Smooth muscle cell (in vitro differentiated cells): ENCODE measurements at regions not wholly inside any gene's neighbourhood (a gene's known extent, or its start where the extent isn't known, plus 50 kb on each side); places are given as distances from the start of the nearest gene placed in this dataset.

Experiments used
- DNase-seq: peaks from one replicate; lab custom pipeline; 2025; ENCODE audit not compliant: unreplicated experiment; lab: John Stamatoyannopoulos, UW
- H2AFZ ChIP-seq: fragments of 200-600 bp; sonication (generic); 2 replicates; pipeline ENCODE4 v1.6.0; 2016; ENCODE audit warnings: antibody characterized with exemption, low read depth, mild to moderate bottlenecking
- H3F3A ChIP-seq: fragments of 200-600 bp; sonication (generic); 2 replicates; pipeline ENCODE4 v1.6.0; 2017; ENCODE audit warnings: antibody characterized with exemption, low read depth
- H3K27ac ChIP-seq: fragments of 200-600 bp; sonication (generic); 2 replicates; pipeline ENCODE4 v1.5.1; 2016; ENCODE audit warnings: low read depth, mild to moderate bottlenecking
- H3K27me3 ChIP-seq: fragments of 200-600 bp; sonication (generic); 2 replicates; pipeline ENCODE4 v1.6.1; 2016; ENCODE audit warnings: low read depth, mild to moderate bottlenecking
- H3K36me3 ChIP-seq: fragments of 200-600 bp; sonication (generic); 2 replicates; pipeline ENCODE4 v1.5.1; 2016; ENCODE audit warnings: low read depth
- H3K4me1 ChIP-seq: fragments of 200-600 bp; sonication (generic); 2 replicates; pipeline ENCODE4 v1.5.1; 2016; ENCODE audit warnings: low read depth
- H3K4me2 ChIP-seq: fragments of 200-600 bp; sonication (generic); 2 replicates; pipeline ENCODE4 v1.6.0; 2016; ENCODE audit warnings: mild to moderate bottlenecking
- H3K4me3 ChIP-seq: fragments of 200-600 bp; sonication (generic); 2 replicates; pipeline ENCODE4 v1.5.1; 2016; ENCODE audit warnings: mild to moderate bottlenecking
- H3K79me2 ChIP-seq: fragments of 200-600 bp; sonication (generic); 2 replicates; pipeline ENCODE4 v1.6.0; 2016; ENCODE audit warnings: low read depth, mild to moderate bottlenecking
- H3K9ac ChIP-seq: fragments of 200-600 bp; sonication (generic); 2 replicates; pipeline ENCODE4 v1.6.0; 2016; ENCODE audit warnings: low read depth
- H3K9me3 ChIP-seq: fragments of 200-600 bp; sonication (generic); replicated peaks from 2 replicates; pipeline ENCODE4 v1.5.1; 2016; ENCODE audit warnings: low read depth
- H4K20me1 ChIP-seq: fragments of 200-600 bp; sonication (generic); 2 replicates; pipeline ENCODE4 v1.6.0; 2016; ENCODE audit warnings: low read depth
- WGBS: methylation state at CpG from one replicate; pipeline ENCODE4 v1.1.7; 2016; ENCODE audit warnings: low lambda C conversion rate; 5-methylcytosine and 5-hydroxymethylcytosine counted together
- TF ChIP-seq, protein P1 (sequence below): fragments of 200-600 bp; sonication (generic); IDR thresholded peaks from 2 replicates; pipeline ENCODE4 v1.5.1; 2017; ENCODE audit warnings: borderline replicate concordance, mild to moderate bottlenecking, antibody characterized with exemption; ENCODE audit not compliant: insufficient read depth, poor library complexity, severe bottlenecking

GRCh38 chrX:128759177-128759576, 707.0 kb upstream of the ACTRT1 start:
- Histone ChIP-seq H3K9ac (no peak overlapping the region), H3K4me2 (no peak overlapping the region), H2AFZ (no peak overlapping the region), H3K27ac (no peak overlapping the region), H3K4me3 (no peak overlapping the region), H3K79me2 (no peaks in the 10 kb centered on the region), H3K27me3 (no peaks in the 10 kb centered on the region), H4K20me1 (no peaks in the 10 kb centered on the region), H3K4me1 (no peaks in the 10 kb centered on the region), H3F3A (no peaks in the 10 kb centered on the region), H3K9me3 (no peaks in the 10 kb centered on the region), H3K36me3 (no peaks in the 10 kb centered on the region)
- DNase-seq = no peak
- WGBS = 100% methylated on average over 1 of the region's 1 CpG
- TF ChIP-seq, protein P1, sequence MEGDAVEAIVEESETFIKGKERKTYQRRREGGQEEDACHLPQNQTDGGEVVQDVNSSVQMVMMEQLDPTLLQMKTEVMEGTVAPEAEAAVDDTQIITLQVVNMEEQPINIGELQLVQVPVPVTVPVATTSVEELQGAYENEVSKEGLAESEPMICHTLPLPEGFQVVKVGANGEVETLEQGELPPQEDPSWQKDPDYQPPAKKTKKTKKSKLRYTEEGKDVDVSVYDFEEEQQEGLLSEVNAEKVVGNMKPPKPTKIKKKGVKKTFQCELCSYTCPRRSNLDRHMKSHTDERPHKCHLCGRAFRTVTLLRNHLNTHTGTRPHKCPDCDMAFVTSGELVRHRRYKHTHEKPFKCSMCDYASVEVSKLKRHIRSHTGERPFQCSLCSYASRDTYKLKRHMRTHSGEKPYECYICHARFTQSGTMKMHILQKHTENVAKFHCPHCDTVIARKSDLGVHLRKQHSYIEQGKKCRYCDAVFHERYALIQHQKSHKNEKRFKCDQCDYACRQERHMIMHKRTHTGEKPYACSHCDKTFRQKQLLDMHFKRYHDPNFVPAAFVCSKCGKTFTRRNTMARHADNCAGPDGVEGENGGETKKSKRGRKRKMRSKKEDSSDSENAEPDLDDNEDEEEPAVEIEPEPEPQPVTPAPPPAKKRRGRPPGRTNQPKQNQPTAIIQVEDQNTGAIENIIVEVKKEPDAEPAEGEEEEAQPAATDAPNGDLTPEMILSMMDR = no peak

GRCh38 chrX:128754130-128754529, 701.9 kb upstream of the ACTRT1 start:
- Histone ChIP-seq H3F3A (no peaks in the 10 kb centered on the region), H3K36me3 (no peaks in the 10 kb centered on the region), H3K79me2 (no peaks in the 10 kb centered on the region), H3K27me3 (no peaks in the 10 kb centered on the region), H3K4me3 (no peak overlapping the region), H4K20me1 (no peaks in the 10 kb centered on the region), H3K4me1 (no peaks in the 10 kb centered on the region), H3K9me3 (no peaks in the 10 kb centered on the region), H2AFZ (no peak overlapping the region), H3K9ac (no peak overlapping the region), H3K4me2 (no peak overlapping the region), H3K27ac (no peak overlapping the region)
- DNase-seq = no peak
- TF ChIP-seq, protein P1 = no peak

DNA sequence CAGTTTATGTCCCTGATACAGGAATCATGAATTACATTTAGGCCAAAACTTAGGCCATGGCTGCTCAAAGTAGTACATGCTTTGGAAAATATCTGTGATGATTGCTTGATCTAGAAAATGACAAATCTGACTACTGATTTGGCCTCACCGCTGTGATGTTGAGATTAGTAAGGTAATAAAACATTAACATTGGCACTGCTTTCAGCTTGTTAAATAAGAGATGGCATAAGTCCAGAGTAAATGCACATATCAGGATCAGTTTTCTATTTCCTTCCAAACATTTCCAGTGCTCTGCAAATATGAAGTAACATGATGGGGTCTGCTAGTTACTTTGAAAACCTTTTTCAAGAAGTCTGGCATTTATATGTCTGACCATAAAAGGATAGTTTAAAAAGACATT, 687.3 kb upstream of the ACTRT1 start:
- no peaks in the 10 kb centered on the region for H3K36me3 ChIP-seq
- no peaks in the 10 kb centered on the region for H4K20me1 ChIP-seq
- WGBS = 50% methylated on average over 1 of the region's 1 CpG
- TF ChIP-seq, protein P1 = no peak
- no peaks in the 10 kb centered on the region for H3K27me3 ChIP-seq
- H3F3A ChIP-seq = no peaks in the 10 kb centered on the region
- no peaks in the 10 kb centered on the region for H3K4me1 ChIP-seq
- H3K27ac ChIP-seq = no peak overlapping the region
- no peak overlapping the region for H3K4me3 ChIP-seq
- H3K9ac ChIP-seq = no peak overlapping the region
- DNase-seq = no peak
- no peaks in the 10 kb centered on the region for H3K79me2 ChIP-seq
- no peak overlapping the region for H2AFZ ChIP-seq
- no peaks in the 10 kb centered on the region for H3K9me3 ChIP-seq
- H3K4me2 ChIP-seq = no peak overlapping the region

GRCh38 chrX:128728943-128729342, 676.7 kb upstream of the ACTRT1 start:
- Histone ChIP-seq H3K9ac (no peak overlapping the region), H3K27me3 (no peaks in the 10 kb centered on the region), H3K27ac (no peak overlapping the region), H2AFZ (no peak overlapping the region), H3K4me2 (no peak overlapping the region), H3K4me1 (no peaks in the 10 kb centered on the region), H3K4me3 (no peak overlapping the region), H3K36me3 (no peaks in the 10 kb centered on the region), H3K79me2 (no peaks in the 10 kb centered on the region), H4K20me1 (no peaks in the 10 kb centered on the region), H3K9me3 (no peaks in the 10 kb centered on the region), H3F3A (no peaks in the 10 kb centered on the region)
- WGBS = 70% methylated on average over 1 of the region's 1 CpG
- no peak for DNase-seq
- TF ChIP-seq, protein P1 = no peak
